T-helper 17 cell (primary cell): ENCODE measurements at regions not wholly inside any gene's neighbourhood (a gene's known extent, or its start where the extent isn't known, plus 50 kb on each side); places are given as distances from the start of the nearest gene placed in this dataset.
A peak's percentile ranks its signal among the peaks of the same experiment; 100 is the strongest.
"Not testable (repeated sequence)": the region's sequence is repeated elsewhere in the genome, so short reads cannot be mapped to it uniquely, and the experiment has no call there.

ENCODE experiments used
- ATAC-seq: fragments of 150-1000 bp; cut with Tn5 transposase; 2 replicates; pipeline ENCODE4 v1.10.0; 2021; ENCODE audit warnings: mild to moderate bottlenecking, moderate library complexity
- DNase-seq, 3 donors: peaks; one replicate each; pipeline versions ENCODE4 v3.0.0 to v3.0.0-alpha.2; 2020 to 2021
- H3K9me3 ChIP-seq: one replicate; pipeline ENCODE4 v1.7.0; 2013; ENCODE audit warnings: low read length, mild to moderate bottlenecking; ENCODE audit not compliant: control insufficient read depth, poor library complexity, severe bottlenecking
- H3K27ac Mint-ChIP-seq: one replicate; pipeline ENCODE4 v1.8.0; 2022; ENCODE audit warnings: mild to moderate bottlenecking, moderate library complexity, mixed read lengths
- H3K27me3 Mint-ChIP-seq: one replicate; pipeline ENCODE4 v1.8.0; 2022; ENCODE audit warnings: mixed read lengths
- H3K36me3 Mint-ChIP-seq: one replicate; pipeline ENCODE4 v1.8.0; 2022; ENCODE audit warnings: low read depth, mixed read lengths
- H3K4me1 Mint-ChIP-seq: one replicate; pipeline ENCODE4 v1.8.0; 2022; ENCODE audit warnings: mild to moderate bottlenecking, mixed read lengths
- H3K4me3 Mint-ChIP-seq: one replicate; pipeline ENCODE4 v1.8.0; 2022; ENCODE audit warnings: mild to moderate bottlenecking, moderate library complexity, mixed read lengths

- Mint-ChIP-seq H3K27ac (no peak overlapping the region), H3K27me3 (peaks cover 26% of the 10 kb centered on the region), H3K4me3 (no peak overlapping the region), H3K36me3 (no peaks in the 10 kb centered on the region), H3K4me1 (no peaks in the 10 kb centered on the region)
- H3K9me3 ChIP-seq: no peaks in the 10 kb centered on the region
- no peak for ATAC-seq
- no peak for DNase-seq
Measured at GRCh38 chr3:72169561-72170472, 384.9 kb upstream of the PROK2 start.

- H3K4me1 Mint-ChIP-seq: no peaks in the 10 kb centered on the region
- no peak overlapping the region for H3K27ac Mint-ChIP-seq
- no peak for ATAC-seq
- no peaks in the 10 kb centered on the region for H3K9me3 ChIP-seq
- peaks cover 24% of the 10 kb centered on the region for H3K27me3 Mint-ChIP-seq
- H3K4me3 Mint-ChIP-seq: no peak overlapping the region
- H3K36me3 Mint-ChIP-seq: no peaks in the 10 kb centered on the region
- no peak for DNase-seq
Measured at GRCh38 chr3:72169120-72169519, 384.2 kb upstream of the PROK2 start.

GRCh38 chr3:72165808-72166207, 380.9 kb upstream of the PROK2 start:
- no peaks in the 10 kb centered on the region for H3K4me1 Mint-ChIP-seq
- DNase-seq (no peak), ATAC-seq (no peak)
- no peaks in the 10 kb centered on the region for H3K36me3 Mint-ChIP-seq
- H3K4me3 Mint-ChIP-seq: no peak overlapping the region
- no peak overlapping the region for H3K27ac Mint-ChIP-seq
- H3K27me3 Mint-ChIP-seq: peaks cover 19% of the 10 kb centered on the region
- H3K9me3 ChIP-seq: no peaks in the 10 kb centered on the region

- no peaks in the 10 kb centered on the region for H3K36me3 Mint-ChIP-seq
- no peak for DNase-seq
- no peak for ATAC-seq
- no peak overlapping the region for H3K27ac Mint-ChIP-seq
- no peaks in the 10 kb centered on the region for H3K4me1 Mint-ChIP-seq
- H3K4me3 Mint-ChIP-seq: no peak overlapping the region
- H3K9me3 ChIP-seq: no peaks in the 10 kb centered on the region
- H3K27me3 Mint-ChIP-seq: peaks cover 22% of the 10 kb centered on the region
Measured at GRCh38 chr3:72165317-72165716, 380.4 kb upstream of the PROK2 start.

GRCh38 chr3:72164635-72164978, 379.7 kb upstream of the PROK2 start:
- no peak for DNase-seq
- Mint-ChIP-seq H3K4me1 (no peaks in the 10 kb centered on the region), H3K36me3 (no peaks in the 10 kb centered on the region), H3K27ac (no peak overlapping the region), H3K27me3 (peaks cover 24% of the 10 kb centered on the region), H3K4me3 (no peak overlapping the region)
- no peak for ATAC-seq
- no peaks in the 10 kb centered on the region for H3K9me3 ChIP-seq

GRCh38 chr3:72163809-72164634, 379.1 kb upstream of the PROK2 start:
- no peaks in the 10 kb centered on the region for H3K36me3 Mint-ChIP-seq
- no peak overlapping the region for H3K27ac Mint-ChIP-seq
- ATAC-seq (peak; percentile 83), DNase-seq (no peak)
- H3K4me1 Mint-ChIP-seq: no peaks in the 10 kb centered on the region
- peaks cover 24% of the 10 kb centered on the region for H3K27me3 Mint-ChIP-seq
- no peaks in the 10 kb centered on the region for H3K9me3 ChIP-seq
- no peak overlapping the region for H3K4me3 Mint-ChIP-seq

- Mint-ChIP-seq H3K4me1 (peaks cover 3% of the 10 kb centered on the region), H3K4me3 (no peak overlapping the region), H3K27ac (no peak overlapping the region), H3K36me3 (no peaks in the 10 kb centered on the region), H3K27me3 (peaks cover 20% of the 10 kb centered on the region)
- DNase-seq (no peak), ATAC-seq (no peak)
- H3K9me3 ChIP-seq: no peaks in the 10 kb centered on the region
Measured at GRCh38 chr3:72162649-72163184, 377.8 kb upstream of the PROK2 start.

- Mint-ChIP-seq H3K4me1 (peaks cover 5% of the 10 kb centered on the region), H3K4me3 (no peak overlapping the region), H3K36me3 (no peaks in the 10 kb centered on the region), H3K27ac (no peak overlapping the region), H3K27me3 (peaks cover 19% of the 10 kb centered on the region)
- no peak for DNase-seq
- H3K9me3 ChIP-seq: no peaks in the 10 kb centered on the region
- no peak for ATAC-seq
Measured at GRCh38 chr3:72161881-72162595, 377.1 kb upstream of the PROK2 start.

GRCh38 chr3:72161285-72161684, 376.3 kb upstream of the PROK2 start:
- H3K4me1 Mint-ChIP-seq, H3K36me3 Mint-ChIP-seq, DNase-seq: not testable (repeated sequence)

GRCh38 chr3:72160351-72160750, 375.4 kb upstream of the PROK2 start:
- ATAC-seq: no peak
- H3K9me3 ChIP-seq: no peaks in the 10 kb centered on the region
- peaks cover 5% of the 10 kb centered on the region for H3K4me1 Mint-ChIP-seq
- no peaks in the 10 kb centered on the region for H3K36me3 Mint-ChIP-seq
- H3K27ac Mint-ChIP-seq: no peak overlapping the region
- no peak overlapping the region for H3K4me3 Mint-ChIP-seq
- DNase-seq: no peak
- H3K27me3 Mint-ChIP-seq: peaks cover 31% of the 10 kb centered on the region

More at GRCh38 chr3:72161285-72161684, 376.3 kb upstream of the PROK2 start:
- not testable (repeated sequence) for H3K9me3 ChIP-seq, H3K27ac Mint-ChIP-seq, ATAC-seq, H3K4me3 Mint-ChIP-seq
- H3K27me3 Mint-ChIP-seq: peaks cover 26% of the 10 kb centered on the region

GRCh38 chr3:72159487-72159886, 374.5 kb upstream of the PROK2 start:
- Mint-ChIP-seq H3K36me3 (no peaks in the 10 kb centered on the region), H3K4me1 (peaks cover 5% of the 10 kb centered on the region), H3K27me3 (peaks cover 31% of the 10 kb centered on the region), H3K4me3 (no peak overlapping the region), H3K27ac (no peak overlapping the region)
- DNase-seq (no peak), ATAC-seq (no peak)
- no peaks in the 10 kb centered on the region for H3K9me3 ChIP-seq

- Mint-ChIP-seq H3K27ac (no peak overlapping the region), H3K4me1 (peaks cover 5% of the 10 kb centered on the region)
- DNase-seq: no peak
Measured at GRCh38 chr3:72158639-72159326, 373.8 kb upstream of the PROK2 start.

More at GRCh38 chr3:72158639-72159326, 373.8 kb upstream of the PROK2 start:
- ATAC-seq: no peak
- no peaks in the 10 kb centered on the region for H3K36me3 Mint-ChIP-seq
- H3K27me3 Mint-ChIP-seq: peaks cover 31% of the 10 kb centered on the region
- no peak overlapping the region for H3K4me3 Mint-ChIP-seq
- no peaks in the 10 kb centered on the region for H3K9me3 ChIP-seq
